B cell (primary cell): ENCODE measurements at regions not wholly inside any gene's neighbourhood (a gene's known extent, or its start where the extent isn't known, plus 50 kb on each side); places are given as distances from the start of the nearest gene placed in this dataset.

Experiments used
- ATAC-seq: fragments of 200-7000 bp; cut with Tn5 transposase; one replicate; pipeline ENCODE4 v1.10.0; 2021; ENCODE audit warnings: low read depth, mild to moderate bottlenecking, moderate number of reproducible peaks, moderate library complexity
- CTCF ChIA-PET: fragments of 350-600 bp; sonication (Branson Sonifier 250); formaldehyde crosslinking; loops from one replicate; lab custom pipeline; 2021; ENCODE audit warnings: antibody characterized with exemption, inconsistent platforms; lab: Charles Lee
- POLR2A ChIA-PET: fragments of 350-600 bp; sonication (Branson Sonifier 250); formaldehyde crosslinking; loops from one replicate; lab custom pipeline; 2021; ENCODE audit warnings: antibody characterized with exemption; lab: Charles Lee
- DNase-seq: peaks from one replicate; pipeline ENCODE4 v3.0.0; 2013
- H2AFZ ChIP-seq: 2 replicates; pipeline ENCODE4 v1.6.1; 2012; ENCODE audit warnings: mild to moderate bottlenecking, low read depth, low read length; ENCODE audit not compliant: insufficient read depth, poor library complexity, severe bottlenecking
- H3K27ac ChIP-seq, 2 donors: 1 replicate in 1 of 2; 2 replicates in 1 of 2; pipeline ENCODE4 v1.5.1; 2012 to 2013; ENCODE audit warnings: low read length in 2 of 2, mild to moderate bottlenecking in 2 of 2, moderate library complexity in 1 of 2
- H3K27me3 ChIP-seq, 4 experiments: fragments of 200-600 bp in 1 of 4; sonication (generic) in 1 of 4; replicated peaks in 1 of 4; 1 replicate in 2 of 4; 2 replicates in 2 of 4; pipeline versions ENCODE4 v1.6.1 to v1.7.0; 2013 to 2016; ENCODE audit warnings: low read length in 3 of 4, mild to moderate bottlenecking in 2 of 4, mixed read lengths in 1 of 4, moderate library complexity in 1 of 4; ENCODE audit not compliant: insufficient read depth in 4 of 4, control insufficient read depth in 3 of 4; ENCODE audit errors: control extremely low read depth in 1 of 4
- H3K36me3 ChIP-seq, 2 experiments: replicated peaks in 1 of 2; 1 replicate in 1 of 2; 2 replicates in 1 of 2; pipeline versions ENCODE4 v1.6.1 to v1.7.1; 2013; ENCODE audit warnings: low read length in 1 of 2; ENCODE audit not compliant: insufficient read depth in 2 of 2, control insufficient read depth in 1 of 2; ENCODE audit errors: control extremely low read depth in 1 of 2, extremely low read depth in 1 of 2
- H3K4me1 ChIP-seq, 2 donors: fragments of 200-600 bp in 1 of 2; sonication (generic) in 1 of 2; 1 replicate in 1 of 2; 2 replicates in 1 of 2; pipeline versions ENCODE4 v1.5.1 to v1.6.1; 2013 to 2017; ENCODE audit warnings: low read length in 2 of 2; ENCODE audit not compliant: control insufficient read depth in 2 of 2, insufficient read depth in 2 of 2
- H3K4me2 ChIP-seq: replicated peaks from 2 replicates; pipeline ENCODE3; 2012; ENCODE audit warnings: mild to moderate bottlenecking, low read depth, low read length; ENCODE audit not compliant: poor library complexity, severe bottlenecking
- H3K4me3 ChIP-seq, 5 experiments: fragments of 200-600 bp in 1 of 5; sonication (generic) in 1 of 5; 1 replicate in 3 of 5; 2 replicates in 2 of 5; pipeline versions ENCODE4 v1.5.1 to v1.7.0; 2011 to 2016; ENCODE audit warnings: low read length in 4 of 5, mild to moderate bottlenecking in 4 of 5, low read depth in 2 of 5, control low read depth in 1 of 5, moderate library complexity in 1 of 5; ENCODE audit not compliant: insufficient read depth in 1 of 5; ENCODE audit errors: control extremely low read depth in 1 of 5, extremely low read depth in 1 of 5
- H3K79me2 ChIP-seq: fragments of 200-600 bp; sonication (generic); one replicate; pipeline ENCODE4 v1.6.0; 2016; ENCODE audit warnings: low read length; ENCODE audit not compliant: control insufficient read depth, insufficient read depth
- H3K9ac ChIP-seq: fragments of 200-600 bp; sonication (generic); 2 replicates; pipeline ENCODE4 v1.6.1; 2017; ENCODE audit warnings: mild to moderate bottlenecking, low read length, moderate library complexity
- H3K9me3 ChIP-seq, 3 donors: one replicate each; pipeline versions ENCODE4 v1.6.1 to v1.7.1; 2013; ENCODE audit warnings: low read length in 2 of 3; ENCODE audit not compliant: control insufficient read depth in 2 of 3, insufficient read depth in 1 of 3; ENCODE audit errors: control extremely low read depth in 1 of 3
- H4K20me1 ChIP-seq: 2 replicates; pipeline ENCODE4 v1.6.0; 2012; ENCODE audit warnings: mild to moderate bottlenecking, low read length; ENCODE audit not compliant: insufficient read depth, control insufficient read depth, poor library complexity, severe bottlenecking
- H3K27ac Mint-ChIP-seq: one replicate; pipeline ENCODE4 v1.8.0; 2021; ENCODE audit warnings: mixed read lengths
- H3K27me3 Mint-ChIP-seq: one replicate; pipeline ENCODE4 v1.8.0; 2021; ENCODE audit warnings: mixed read lengths
- H3K4me1 Mint-ChIP-seq: one replicate; pipeline ENCODE4 v1.8.0; 2021; ENCODE audit warnings: mixed read lengths
- H3K4me3 Mint-ChIP-seq: one replicate; pipeline ENCODE4 v1.8.0; 2021; ENCODE audit warnings: mixed read lengths
- H3K9me3 Mint-ChIP-seq: one replicate; pipeline ENCODE4 v1.8.0; 2022; ENCODE audit warnings: mixed read lengths; ENCODE audit not compliant: insufficient read depth
- EZH2 ChIP-seq: IDR thresholded peaks from 2 replicates; pipeline ENCODE4 v1.6.1; 2012; ENCODE audit warnings: borderline replicate concordance, low read depth, mild to moderate bottlenecking, moderate library complexity, low read length; ENCODE audit not compliant: insufficient read depth, poor library complexity, severe bottlenecking
- WGBS: methylation state at CpG from one replicate; pipeline ENCODE4 v1.1.5; 2013; ENCODE audit warnings: missing lambda C conversion rate; ENCODE audit not compliant: insufficient coverage; 5-methylcytosine and 5-hydroxymethylcytosine counted together
- intact Hi-C: fragments of 100-400 bp; cut with micrococcal nuclease; formaldehyde crosslinking; loops from one replicate; pipeline ENCODE4 v1.10.0; 2022
- TF ChIP-seq, protein P1 (sequence below): fragments of 200-600 bp; IDR thresholded peaks from one replicate; pipeline ENCODE4 v1.8.0; 2022; ENCODE audit warnings: antibody characterized with exemption, mild to moderate bottlenecking

DNA sequence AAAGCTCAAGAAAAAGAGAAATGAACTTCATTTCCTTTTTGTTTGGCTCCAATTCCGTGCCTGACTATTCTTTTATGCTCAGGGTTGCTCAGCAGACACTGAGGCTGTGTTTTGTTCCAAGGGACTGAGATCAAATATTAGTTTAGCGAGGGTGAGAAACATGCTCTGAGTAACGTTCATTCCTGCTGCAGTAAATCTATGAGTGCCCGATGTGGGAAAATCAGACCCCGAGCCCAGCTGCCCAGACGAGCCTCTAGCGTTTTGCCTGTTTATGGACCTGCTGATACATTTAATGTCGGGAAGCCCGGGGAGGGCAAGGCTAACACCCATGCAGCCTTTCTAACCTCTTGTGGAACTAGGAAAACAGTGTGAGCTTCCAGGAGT is 119.2 kb downstream of the VAPA start:
- peak overlapping the region; percentile 62 for H3K27ac Mint-ChIP-seq
- H3K4me1 Mint-ChIP-seq: peaks cover 13% of the 10 kb centered on the region
- Histone ChIP-seq H4K20me1 (no peaks in the 10 kb centered on the region), H3K27ac (peak overlapping the region; percentile 59 to 80), H3K27me3 (no peaks in the 10 kb centered on the region), H3K36me3 (no peaks in the 10 kb centered on the region), H3K4me3 (peak overlapping the region; percentile 26 to 71 (median 65)), H3K4me2 (peak overlapping the region; percentile 91), H2AFZ (peak overlapping the region; percentile 91), H3K4me1 (peaks cover 11 to 15% of the 10 kb centered on the region in 2 donors), H3K9ac (peak overlapping the region; percentile 75), H3K79me2 (no peaks in the 10 kb centered on the region), H3K9me3 (peaks cover 0 to 3% (median 0%) of the 10 kb centered on the region in 3 donors)
- TF ChIP-seq, protein P1, sequence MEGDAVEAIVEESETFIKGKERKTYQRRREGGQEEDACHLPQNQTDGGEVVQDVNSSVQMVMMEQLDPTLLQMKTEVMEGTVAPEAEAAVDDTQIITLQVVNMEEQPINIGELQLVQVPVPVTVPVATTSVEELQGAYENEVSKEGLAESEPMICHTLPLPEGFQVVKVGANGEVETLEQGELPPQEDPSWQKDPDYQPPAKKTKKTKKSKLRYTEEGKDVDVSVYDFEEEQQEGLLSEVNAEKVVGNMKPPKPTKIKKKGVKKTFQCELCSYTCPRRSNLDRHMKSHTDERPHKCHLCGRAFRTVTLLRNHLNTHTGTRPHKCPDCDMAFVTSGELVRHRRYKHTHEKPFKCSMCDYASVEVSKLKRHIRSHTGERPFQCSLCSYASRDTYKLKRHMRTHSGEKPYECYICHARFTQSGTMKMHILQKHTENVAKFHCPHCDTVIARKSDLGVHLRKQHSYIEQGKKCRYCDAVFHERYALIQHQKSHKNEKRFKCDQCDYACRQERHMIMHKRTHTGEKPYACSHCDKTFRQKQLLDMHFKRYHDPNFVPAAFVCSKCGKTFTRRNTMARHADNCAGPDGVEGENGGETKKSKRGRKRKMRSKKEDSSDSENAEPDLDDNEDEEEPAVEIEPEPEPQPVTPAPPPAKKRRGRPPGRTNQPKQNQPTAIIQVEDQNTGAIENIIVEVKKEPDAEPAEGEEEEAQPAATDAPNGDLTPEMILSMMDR: no peak
- no peak for TF ChIP-seq EZH2
- H3K4me3 Mint-ChIP-seq: peak overlapping the region; percentile 76
- intact Hi-C loops: no loop called here
- no peak for DNase-seq
- peaks cover 3% of the 10 kb centered on the region for H3K27me3 Mint-ChIP-seq
- ATAC-seq: no peak
- 58% methylated on average over 8 of the region's 9 CpGs for WGBS
- POLR2A ChIA-PET: no interaction called here
- CTCF ChIA-PET: interaction anchor here (0.6 to 2.4 kb wide), 11 partner anchors 51 to 502 kb away, joined by 3 to 41 read pairs (median 4); no protein-coding TSS in a partner anchor
- H3K9me3 Mint-ChIP-seq: no peaks in the 10 kb centered on the region

DNA sequence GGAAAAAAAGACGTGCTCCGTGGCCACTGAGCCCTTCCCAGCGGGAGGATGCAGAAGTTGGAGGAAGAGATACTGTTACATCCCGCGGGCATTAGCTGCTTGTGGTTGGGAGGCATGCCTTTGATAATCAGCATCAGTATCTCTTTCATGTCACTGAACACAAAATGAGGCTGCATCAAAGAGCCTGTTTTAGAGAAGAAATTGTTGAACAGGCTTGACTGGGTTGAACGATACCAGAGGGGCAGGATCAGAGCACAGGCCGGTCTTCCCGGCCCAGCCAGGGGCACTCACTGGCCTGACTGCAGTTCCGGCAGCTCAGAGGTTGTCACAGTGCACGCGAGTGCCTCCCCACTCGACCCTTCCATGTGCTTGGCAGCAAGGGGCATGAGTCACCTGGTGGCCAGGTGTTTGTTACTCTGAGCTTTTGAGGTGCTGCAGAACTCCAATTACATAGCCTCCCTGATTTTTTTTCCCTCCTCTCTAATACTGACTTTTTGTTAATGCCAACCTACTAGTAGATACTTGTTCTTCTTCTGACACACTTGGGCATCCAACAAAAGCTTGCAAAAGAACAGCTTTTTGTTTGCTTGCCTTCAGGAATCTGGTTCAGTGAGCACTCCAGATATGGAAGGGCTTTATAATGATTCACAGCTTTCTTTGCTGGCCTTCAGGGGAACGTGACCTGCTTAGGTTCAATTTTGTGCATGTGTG is 121.6 kb downstream of the VAPA start:
- intact Hi-C loops: no loop called here
- Histone ChIP-seq H3K4me3 (no peak overlapping the region), H2AFZ (no peak overlapping the region), H3K79me2 (no peaks in the 10 kb centered on the region), H4K20me1 (no peaks in the 10 kb centered on the region), H3K4me1 (peaks cover 11 to 15% of the 10 kb centered on the region in 2 donors), H3K4me2 (no peak overlapping the region), H3K27me3 (no peaks in the 10 kb centered on the region), H3K27ac (no peak overlapping the region), H3K9ac (no peak overlapping the region), H3K36me3 (no peaks in the 10 kb centered on the region), H3K9me3 (peaks cover 0 to 7% (median 0%) of the 10 kb centered on the region in 3 donors)
- Mint-ChIP-seq H3K4me3 (no peak overlapping the region), H3K9me3 (no peaks in the 10 kb centered on the region), H3K27me3 (peaks cover 3% of the 10 kb centered on the region), H3K27ac (no peak overlapping the region), H3K4me1 (peaks cover 13% of the 10 kb centered on the region)
- ChIA-PET CTCF (interaction anchor here (0.6 kb wide), 1 partner anchor 299 kb away, joined by 4 read pairs; no protein-coding TSS in a partner anchor), POLR2A (no interaction called here)
- WGBS: 78% methylated on average over 9 of the region's 13 CpGs
- ATAC-seq (no peak), DNase-seq (no peak)
- TF ChIP-seq, protein P1: no peak
- no peak for TF ChIP-seq EZH2
